HG02798 (cell line): ENCODE measurements at regions not wholly inside any gene's neighbourhood (a gene's known extent, or its start where the extent isn't known, plus 50 kb on each side); places are given as distances from the start of the nearest gene placed in this dataset.
"Not testable (repeated sequence)": the region's sequence is repeated elsewhere in the genome, so short reads cannot be mapped to it uniquely, and the experiment has no call there.

Experiments
- ATAC-seq: cut with Tn5 transposase; IDR thresholded peaks from one replicate; pipeline ENCODE4 v1.9.1; 2021; ENCODE audit warnings: mild to moderate bottlenecking; ENCODE audit not compliant: unreplicated experiment, poor library complexity

DNA sequence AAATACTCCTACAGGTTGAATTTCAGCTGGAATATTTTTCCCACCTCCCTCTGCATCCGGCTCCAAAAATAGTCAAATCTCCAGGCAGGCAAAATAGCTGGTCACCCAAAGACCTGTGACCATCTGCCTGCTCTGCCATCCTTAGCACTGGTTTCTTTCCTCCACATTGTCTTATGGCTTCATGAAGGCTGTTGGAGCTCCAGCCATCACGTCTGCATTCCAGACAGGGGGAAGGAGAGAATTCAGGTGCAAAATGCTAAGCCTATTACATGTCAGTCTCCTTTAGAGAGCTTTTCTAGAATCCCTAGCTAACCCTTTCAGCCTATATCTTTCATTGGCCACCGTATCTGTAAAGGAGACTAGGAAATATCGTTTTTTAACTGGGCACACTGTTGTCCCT, 367.7 kb downstream of the BCL2L11 start:
- ATAC-seq, result not testable (repeated sequence)

DNA sequence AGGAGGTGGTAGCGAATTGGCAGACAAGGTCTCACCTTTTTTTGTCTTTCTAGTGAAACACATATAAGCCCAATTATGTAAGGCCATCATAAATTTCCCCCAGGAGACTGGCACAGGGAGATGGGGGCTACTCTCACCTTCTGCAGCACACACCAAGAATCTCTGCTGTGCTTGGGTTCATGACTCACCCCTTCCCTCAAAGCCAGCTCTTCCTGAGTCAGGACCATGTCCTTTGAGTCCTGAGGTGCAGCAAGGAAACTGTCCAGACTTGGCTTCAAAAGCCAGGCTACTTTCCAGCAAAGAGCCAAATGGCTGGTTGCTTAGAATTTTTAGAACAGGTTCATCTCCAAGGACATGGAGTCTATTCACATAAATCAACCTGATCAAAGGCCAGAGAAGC, 368.7 kb downstream of the BCL2L11 start:
- not testable (repeated sequence) for ATAC-seq

DNA sequence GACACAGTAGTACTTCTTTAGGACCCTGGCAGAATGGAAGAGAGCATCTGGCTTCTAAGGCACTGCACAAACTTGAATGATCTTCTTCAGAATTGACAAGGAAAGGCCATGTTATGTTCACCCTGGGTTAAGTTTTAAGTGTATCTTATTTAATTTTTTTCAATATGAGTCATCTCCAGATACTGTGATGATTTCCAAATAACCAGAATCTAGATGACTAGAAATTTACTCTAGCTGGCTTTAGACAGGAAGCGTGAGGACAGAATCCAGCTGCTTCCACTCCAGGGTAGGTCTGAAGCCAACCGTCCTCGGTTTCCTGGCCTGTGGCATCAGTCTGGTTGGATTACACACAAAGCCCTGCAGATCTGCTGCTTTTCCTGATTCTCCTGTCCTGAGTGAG, 370.5 kb downstream of the BCL2L11 start:
- ATAC-seq, result not testable (repeated sequence)

DNA sequence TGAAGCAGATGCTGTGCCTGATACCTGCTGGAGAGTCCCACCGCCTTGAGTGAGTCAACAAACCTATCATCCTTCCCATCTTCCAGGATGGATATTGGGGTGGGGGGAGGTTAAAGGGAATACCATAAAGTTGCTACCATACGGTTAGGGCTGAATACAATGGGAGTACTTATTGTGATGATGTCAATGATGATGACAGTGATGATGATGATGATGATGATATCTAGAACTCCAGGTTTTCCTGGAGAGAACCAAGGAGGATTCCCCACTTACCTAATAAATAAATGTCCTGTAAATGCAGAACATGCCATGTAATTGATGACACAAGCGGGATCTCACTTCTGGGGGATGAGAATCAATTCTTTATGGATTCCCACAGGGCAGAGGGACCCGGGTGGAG, 370.9 kb downstream of the BCL2L11 start:
- ATAC-seq, result not testable (repeated sequence)

DNA sequence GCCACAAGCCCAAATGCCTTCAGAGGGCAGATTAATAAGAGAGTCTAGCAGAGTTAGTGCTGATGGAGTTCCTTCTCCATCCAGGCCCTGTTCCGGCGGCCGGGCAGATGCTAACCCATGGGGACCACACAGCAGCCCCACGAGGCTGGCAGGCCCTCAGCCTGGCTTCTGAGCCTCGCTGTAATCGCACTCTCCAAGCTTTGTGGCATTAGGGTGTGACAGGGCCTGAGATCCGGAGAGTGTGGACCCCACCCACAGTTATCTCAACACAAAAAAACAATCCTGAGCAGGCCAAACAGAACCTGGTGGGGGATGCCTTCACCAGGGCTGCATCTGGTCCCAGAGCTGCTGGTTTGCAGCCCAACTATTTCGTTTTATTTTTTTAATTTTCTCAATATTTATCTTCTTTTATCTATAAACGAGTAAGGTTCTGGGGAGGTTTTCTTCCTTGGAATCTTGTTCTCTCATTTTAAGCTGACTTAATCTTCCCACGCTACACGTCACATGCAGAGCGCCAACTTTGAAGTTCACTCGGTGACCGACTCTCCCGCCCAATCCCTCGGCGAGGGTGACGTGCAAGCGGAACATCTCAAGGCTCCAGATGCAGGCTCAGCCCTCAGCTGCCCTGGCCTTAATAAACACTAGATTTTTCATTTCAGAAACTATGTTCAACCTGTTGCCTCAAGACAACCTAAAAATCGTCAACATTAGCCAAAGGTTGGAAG, 372.4 kb downstream of the BCL2L11 start:
- ATAC-seq, result not testable (repeated sequence)

DNA sequence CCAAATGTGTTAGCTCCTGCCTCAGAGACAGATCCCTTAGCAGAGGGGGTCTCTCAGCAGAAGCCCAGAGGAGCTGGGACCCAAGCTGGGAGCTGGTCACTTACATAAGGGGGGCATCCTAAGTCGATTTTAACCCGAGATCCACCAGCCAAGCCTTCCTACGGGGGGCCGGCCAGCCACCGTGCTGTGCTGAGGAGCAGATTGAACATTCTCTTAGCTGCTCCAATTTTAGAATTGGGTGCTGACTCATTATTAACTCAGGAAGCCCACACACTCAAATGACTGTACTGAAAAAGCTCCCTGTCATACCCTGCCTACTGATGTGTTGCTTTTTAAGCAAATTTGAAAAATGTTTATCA, 373.0 kb downstream of the BCL2L11 start:
- peak; percentile 74 for ATAC-seq

DNA sequence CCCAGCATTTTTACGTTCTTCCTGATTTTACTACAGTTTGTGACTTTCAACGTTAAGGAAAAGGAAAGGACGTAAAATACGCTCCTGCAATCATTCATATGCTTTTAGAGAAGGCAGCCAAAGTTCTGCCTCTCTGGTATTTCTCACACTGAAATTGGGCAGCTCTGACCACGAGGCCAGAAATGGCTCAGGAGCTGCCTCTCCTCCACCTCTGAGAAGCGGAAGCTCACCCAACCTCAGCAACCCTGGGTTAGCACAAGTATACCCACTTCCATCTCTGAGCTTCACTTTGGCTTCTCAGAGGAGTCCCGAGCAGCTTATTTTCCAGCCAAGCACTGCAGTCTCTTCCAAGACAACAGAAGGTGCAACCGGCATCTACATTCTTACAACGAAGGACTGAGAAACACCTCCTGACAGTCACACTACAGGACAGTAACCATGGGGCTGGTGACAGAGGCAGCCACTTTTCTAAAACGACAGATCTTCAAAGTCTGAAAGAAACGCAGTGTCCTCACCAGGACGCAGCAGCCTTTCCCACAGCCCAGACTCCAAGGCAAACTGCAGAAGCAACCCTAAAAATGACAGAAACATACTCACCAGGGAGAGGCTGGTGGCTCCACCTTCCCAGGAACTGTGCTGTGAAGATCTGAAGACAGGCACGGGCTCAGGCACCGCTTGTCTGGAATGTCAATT, 373.7 kb downstream of the BCL2L11 start:
- ATAC-seq, result peak; percentile 35

DNA sequence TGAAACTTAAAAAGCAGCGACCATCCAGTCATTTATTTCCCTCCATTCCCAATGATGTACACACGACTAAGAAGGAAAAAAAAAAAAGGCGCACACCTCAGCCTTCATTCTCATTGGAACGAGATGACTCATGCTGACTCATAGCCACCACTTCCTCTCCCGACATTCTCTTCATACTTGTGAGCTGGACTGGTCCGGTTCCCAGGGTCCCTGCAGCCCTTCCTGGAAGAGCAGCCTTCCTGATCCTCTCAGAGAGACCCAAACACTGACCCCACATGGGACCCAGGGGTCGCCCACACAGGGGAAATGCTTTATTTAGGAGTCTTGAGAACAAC, 374.2 kb downstream of the BCL2L11 start:
- ATAC-seq, result peak; percentile 70

DNA sequence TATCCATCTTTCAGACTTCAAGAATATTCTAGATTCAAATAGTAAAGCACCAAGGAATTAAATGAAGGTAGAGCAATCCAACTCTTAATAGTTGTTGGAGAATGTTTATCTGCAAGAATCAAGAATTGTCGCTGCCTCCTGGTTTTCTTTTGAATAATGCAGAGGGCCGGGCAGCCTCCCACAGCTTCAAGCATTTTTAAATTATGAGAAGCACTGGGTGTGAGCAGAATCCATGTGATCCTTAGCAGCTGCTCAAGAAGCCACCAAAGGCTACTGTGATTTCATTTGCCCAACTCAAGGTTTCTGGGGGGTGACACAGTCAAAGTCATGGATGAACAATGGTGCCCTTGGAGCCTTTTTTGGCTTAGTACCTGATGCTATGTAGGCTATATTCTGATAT, 374.9 kb downstream of the BCL2L11 start:
- not testable (repeated sequence) for ATAC-seq

DNA sequence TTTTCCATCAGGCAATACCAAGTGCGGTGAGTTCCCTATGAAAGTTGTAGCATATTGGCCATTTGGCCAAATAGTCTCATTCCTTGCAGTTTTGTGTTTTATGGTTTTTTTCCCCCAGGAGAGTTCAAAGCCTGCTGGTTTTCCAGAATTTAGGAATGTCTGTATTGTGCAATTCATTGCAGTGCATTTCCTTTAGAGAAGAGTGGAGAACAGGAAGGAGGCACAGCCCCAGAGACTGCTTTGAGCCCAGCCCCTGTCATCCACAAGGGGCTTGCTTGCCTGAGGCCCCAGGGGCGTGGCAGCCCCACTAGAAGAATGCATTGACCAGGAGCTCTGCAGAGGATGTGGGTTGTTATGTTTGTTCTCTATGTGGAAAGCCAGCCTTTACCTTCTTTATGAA, 375.5 kb downstream of the BCL2L11 start:
- ATAC-seq, result not testable (repeated sequence)

DNA sequence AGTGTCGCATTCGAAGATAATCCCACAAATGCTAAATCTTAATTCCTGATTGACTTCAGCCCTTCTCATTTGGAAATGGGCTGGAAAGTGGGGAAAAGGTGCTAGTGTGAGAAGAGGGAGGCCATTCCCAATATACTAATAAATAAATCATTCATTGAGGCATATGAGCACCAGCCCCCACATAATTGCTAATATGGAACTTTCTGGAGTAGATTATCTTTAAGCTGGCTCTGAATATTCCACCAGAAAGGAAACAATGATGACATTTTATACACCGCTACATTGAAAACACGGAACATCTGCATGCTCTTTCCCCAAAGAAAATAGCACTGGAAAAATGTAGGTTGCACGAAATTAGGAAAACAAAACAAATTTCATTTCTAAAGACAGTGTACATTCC, 376.1 kb downstream of the BCL2L11 start:
- ATAC-seq, result not testable (repeated sequence)

DNA sequence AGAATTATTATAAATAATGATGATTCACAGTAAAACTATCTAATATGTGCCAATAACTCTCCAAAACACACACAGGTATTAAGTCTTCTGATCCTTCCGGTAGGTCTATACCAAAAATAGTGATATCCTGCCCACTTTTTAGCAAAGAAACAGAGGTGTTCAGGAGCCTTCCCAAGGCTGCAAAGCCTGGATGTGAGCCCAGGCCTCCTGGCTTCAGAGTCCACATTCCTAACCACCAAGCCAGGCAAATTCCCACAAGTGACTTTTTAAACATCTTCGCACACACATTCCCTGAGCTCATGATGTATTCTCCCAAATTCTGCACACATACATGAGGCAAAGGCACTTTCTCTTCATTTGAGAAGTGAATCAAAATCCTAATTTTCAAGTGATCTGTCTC, 376.6 kb downstream of the BCL2L11 start:
- ATAC-seq, result not testable (repeated sequence)

DNA sequence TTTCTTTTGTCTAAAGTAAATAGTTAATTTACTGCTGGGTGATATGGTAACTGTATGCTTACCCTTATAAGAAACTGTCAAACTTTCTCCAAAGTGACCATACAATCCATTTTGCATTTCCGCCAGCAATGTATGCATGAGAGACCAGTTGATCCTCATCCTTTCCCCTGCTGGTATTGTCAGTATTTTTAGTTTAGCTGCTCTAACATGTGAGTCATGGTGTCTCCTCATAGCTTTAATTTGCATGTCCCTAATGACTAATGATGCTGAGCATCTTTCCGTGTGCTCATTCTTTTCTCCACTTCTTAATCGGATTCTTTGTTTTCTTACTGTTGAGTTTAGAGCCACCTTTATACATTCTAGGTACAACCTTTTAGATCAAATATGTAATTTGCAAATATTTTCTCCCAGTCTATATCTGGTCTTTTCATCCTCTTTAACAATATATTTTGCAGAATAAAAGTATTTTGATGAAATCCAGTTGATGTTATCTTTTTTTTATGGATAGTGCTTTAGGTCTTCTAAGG, 379.9 kb downstream of the BCL2L11 start:
- not testable (repeated sequence) for ATAC-seq

DNA sequence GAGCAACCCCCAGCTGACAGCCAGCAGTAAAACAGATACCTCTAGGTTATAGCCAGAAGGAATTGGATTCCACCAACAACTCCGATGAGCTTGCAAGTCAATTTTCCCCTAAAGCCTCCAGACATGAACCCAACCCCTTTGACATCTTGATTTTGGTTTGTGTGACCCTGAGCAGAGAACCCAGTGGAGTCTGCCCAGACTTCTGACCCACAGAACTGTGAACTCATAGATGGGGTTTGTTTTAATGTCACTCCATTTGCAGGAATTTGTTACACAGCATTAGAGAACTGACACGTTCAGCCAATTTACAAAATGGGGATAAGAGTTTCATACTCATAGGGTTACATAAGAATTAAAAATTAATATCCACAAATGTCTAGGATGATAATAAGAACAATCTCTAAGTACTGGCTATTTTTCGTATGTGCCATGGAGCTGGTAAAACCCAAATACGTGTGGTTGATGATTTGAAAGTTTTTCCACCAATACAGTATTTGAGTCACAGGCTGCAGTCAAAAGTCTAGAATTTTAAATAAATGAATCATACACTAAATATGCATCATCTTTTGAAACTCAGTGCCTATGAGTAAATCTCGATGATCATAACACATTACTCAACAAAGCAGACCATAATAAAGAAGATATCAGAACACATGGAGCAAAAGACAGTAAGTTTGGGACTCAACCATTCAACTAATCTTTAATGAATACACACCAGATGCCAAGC, 380.0 kb downstream of the ANAPC1 start:
- ATAC-seq, result not testable (repeated sequence)

DNA sequence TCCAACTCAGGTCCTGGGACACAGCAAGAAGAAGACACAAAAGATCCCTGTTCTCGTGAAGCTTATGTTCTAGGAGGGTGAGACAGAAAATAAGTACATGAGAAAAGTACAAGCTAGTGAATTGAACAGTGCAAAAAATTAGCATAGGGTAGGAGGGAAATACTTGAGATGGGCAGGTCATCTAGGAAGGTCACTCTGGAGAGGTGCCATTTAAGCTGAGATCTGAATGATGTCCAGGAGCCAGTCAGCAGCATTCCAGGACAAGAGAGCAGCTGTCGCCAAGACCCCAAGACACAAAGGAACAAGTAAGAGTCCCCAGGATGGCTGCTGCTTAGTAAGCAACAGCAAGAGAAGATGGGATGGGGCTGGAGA, 379.4 kb downstream of the ANAPC1 start:
- ATAC-seq, result not testable (repeated sequence)

DNA sequence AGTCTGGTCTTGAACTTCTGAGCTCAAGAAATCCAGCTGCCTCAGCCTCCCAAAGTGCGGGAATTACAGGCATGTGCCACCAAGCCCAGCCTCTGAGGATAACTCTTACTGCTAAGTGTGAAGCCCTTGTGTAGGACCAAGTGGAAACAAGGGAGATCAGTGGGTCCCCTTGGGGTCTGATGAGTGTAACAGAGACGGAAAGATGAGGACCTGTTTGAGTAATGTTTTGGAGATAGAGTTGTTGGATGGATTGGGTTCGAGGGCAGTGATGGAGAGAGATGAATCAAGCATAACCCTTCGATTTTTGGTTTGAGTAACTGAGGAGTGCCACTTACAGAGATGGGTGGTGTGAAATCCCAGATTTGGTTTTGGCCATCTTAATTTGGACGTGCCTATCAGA, 378.7 kb downstream of the ANAPC1 start:
- not testable (repeated sequence) for ATAC-seq

DNA sequence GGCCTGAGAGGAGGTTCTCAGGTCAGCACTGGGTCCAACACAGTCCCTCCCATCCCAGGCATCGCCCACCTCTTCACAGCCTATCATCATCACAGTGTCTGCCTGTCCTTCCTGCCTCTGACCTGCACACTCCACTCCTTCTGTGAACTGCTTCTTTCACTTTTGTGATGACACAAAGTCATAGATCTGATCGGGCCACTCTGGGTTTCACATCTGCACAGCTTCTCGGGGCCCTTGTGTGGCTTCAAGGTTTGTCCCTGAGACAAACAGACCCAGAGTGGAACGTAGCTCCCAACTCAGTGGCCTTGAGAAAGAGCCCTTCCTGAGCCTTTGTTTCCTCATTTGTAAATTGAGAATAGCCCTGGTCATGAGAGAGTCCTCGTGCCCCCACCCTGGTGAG, 377.1 kb downstream of the ANAPC1 start:
- ATAC-seq, result peak; percentile 95

DNA sequence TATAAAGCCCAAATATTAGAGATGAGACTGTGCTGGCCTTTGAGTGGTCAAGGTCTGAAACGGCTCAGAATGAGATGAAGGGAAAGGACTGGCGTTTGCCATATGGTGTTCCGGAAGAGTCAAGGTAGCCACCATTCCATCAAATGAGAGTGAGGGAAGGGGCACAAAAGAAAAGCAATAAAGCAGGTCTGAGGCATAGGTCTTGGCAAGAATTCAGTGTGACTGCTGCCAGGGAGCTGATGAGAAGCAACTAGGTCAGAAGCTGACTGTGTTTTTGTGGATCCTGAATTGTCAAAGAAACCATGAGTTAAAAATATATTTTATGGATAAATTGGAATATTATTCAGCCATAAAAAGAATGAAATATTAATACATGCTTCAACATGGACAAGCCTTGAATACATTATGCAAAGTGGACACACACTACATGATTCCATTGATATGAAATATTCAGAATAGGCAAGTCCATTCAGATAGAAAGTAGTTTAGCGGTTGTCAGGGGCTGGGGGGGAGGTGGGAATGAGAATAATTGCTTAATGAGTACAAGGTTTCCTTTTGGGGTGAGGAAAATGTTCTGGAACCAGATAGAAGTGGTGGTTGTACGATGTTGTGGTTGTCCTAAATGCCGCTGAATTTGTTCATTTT, 374.6 kb downstream of the ANAPC1 start:
- not testable (repeated sequence) for ATAC-seq

DNA sequence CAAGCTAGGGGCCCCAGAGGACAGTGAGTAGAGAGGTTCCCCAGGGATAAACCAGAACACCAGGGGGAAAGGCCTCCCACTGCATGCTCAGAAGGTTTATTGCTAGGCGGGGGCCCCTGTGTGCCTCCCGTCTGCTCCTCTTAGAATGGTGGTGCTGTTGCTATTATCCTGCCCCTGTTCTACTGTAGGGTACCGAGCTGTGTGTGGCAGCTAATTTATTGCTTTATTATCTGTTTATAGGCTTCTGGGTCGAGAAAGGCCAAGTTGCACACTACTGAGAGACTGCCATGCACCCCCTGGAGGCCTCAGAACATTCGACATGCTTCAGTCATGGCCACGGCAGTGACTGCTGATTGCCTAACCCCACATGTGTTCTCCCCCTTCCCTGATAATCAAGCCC, 373.6 kb downstream of the ANAPC1 start:
- not testable (repeated sequence) for ATAC-seq

DNA sequence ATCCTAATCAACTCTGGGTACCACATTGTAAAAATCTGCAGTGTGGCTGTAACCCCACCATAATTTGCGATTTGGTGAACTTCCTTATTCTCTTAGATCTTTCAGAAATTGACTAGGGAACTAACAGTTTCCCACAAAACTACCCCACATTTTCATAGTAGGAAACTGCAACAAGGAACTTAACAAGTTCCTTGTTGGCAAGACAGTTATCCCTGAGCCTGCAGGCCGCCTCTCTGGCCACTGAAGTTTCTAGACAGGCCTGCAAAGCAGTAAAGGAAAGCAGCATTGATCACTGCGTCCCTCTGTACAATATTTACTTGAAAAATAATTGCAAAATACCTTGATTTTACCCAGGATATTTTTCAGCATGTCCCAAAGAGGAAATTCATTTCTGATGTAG, 372.9 kb downstream of the ANAPC1 start:
- not testable (repeated sequence) for ATAC-seq

DNA sequence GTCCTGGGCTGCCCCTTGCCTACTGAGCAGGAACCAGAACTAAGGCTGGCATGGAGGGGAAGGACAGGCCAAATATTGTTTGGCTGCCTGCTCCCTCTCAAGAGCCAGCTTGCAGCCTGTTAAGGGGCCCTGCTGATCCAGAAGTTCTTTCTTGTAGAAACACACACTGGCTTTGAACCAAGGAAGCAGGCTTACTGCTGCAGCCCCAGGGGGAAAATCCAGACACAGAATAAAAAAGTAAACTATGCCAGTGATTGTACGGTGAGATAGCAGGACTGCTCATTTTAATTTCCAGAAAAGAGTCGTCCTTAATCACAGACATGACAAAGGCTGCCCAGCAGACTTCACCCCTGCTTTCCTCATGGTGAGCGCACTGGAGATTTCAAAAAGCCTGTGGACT, 371.6 kb downstream of the ANAPC1 start:
- ATAC-seq, result not testable (repeated sequence)
